Memory B cell (primary cell): ENCODE measurements at regions not wholly inside any gene's neighbourhood (a gene's known extent, or its start where the extent isn't known, plus 50 kb on each side); places are given as distances from the start of the nearest gene placed in this dataset.
"Not testable (repeated sequence)": the region's sequence is repeated elsewhere in the genome, so short reads cannot be mapped to it uniquely, and the experiment has no call there.

ENCODE experiments used
- ATAC-seq: fragments of 150-1000 bp; cut with Tn5 transposase; 2 replicates; pipeline ENCODE4 v1.10.0; 2021; ENCODE audit warnings: low read depth, mild to moderate bottlenecking, moderate library complexity
- DNase-seq, 2 donors: peaks; one replicate each; pipeline ENCODE4 v3.0.0; 2022; ENCODE audit warnings: low spot score in 2 of 2
- H3K27ac Mint-ChIP-seq: one replicate; pipeline ENCODE4 v1.8.0; 2022; ENCODE audit warnings: mild to moderate bottlenecking, moderate library complexity, mixed read lengths
- H3K27me3 Mint-ChIP-seq: one replicate; pipeline ENCODE4 v1.8.0; 2022; ENCODE audit warnings: mixed read lengths
- H3K36me3 Mint-ChIP-seq: one replicate; pipeline ENCODE4 v1.8.0; 2022; ENCODE audit warnings: mild to moderate bottlenecking, mixed read lengths
- H3K4me1 Mint-ChIP-seq: one replicate; pipeline ENCODE4 v1.8.0; 2022; ENCODE audit warnings: mixed read lengths
- H3K4me3 Mint-ChIP-seq: one replicate; pipeline ENCODE4 v1.8.0; 2022; ENCODE audit warnings: mild to moderate bottlenecking, moderate library complexity, mixed read lengths
- H3K9me3 Mint-ChIP-seq: one replicate; pipeline ENCODE4 v1.8.0; 2022; ENCODE audit warnings: mixed read lengths

- no peak overlapping the region for H3K27ac Mint-ChIP-seq
- no peaks in the 10 kb centered on the region for H3K4me1 Mint-ChIP-seq
- H3K27me3 Mint-ChIP-seq: peaks cover 2% of the 10 kb centered on the region
- no peak for ATAC-seq
- H3K36me3 Mint-ChIP-seq: no peaks in the 10 kb centered on the region
- no peak overlapping the region for H3K4me3 Mint-ChIP-seq
- DNase-seq: no peak
- H3K9me3 Mint-ChIP-seq: no peaks in the 10 kb centered on the region
These were observed 183.4 kb upstream of the THRB start for GRCh38 chr3:24678021-24678420.

GRCh38 chr3:24678421-24678865 is 183.8 kb upstream of the THRB start:
- Mint-ChIP-seq H3K4me1 (no peaks in the 10 kb centered on the region), H3K4me3 (no peak overlapping the region), H3K27ac (no peak overlapping the region), H3K27me3 (peaks cover 2% of the 10 kb centered on the region), H3K9me3 (no peaks in the 10 kb centered on the region), H3K36me3 (no peaks in the 10 kb centered on the region)
- DNase-seq (no peak), ATAC-seq (no peak)

- ATAC-seq (no peak), DNase-seq (no peak)
- no peaks in the 10 kb centered on the region for H3K9me3 Mint-ChIP-seq
- H3K4me1 Mint-ChIP-seq: no peaks in the 10 kb centered on the region
- H3K4me3 Mint-ChIP-seq: no peak overlapping the region
- H3K27me3 Mint-ChIP-seq: peaks cover 2% of the 10 kb centered on the region
- H3K36me3 Mint-ChIP-seq: no peaks in the 10 kb centered on the region
- no peak overlapping the region for H3K27ac Mint-ChIP-seq
These were observed 184.8 kb upstream of the THRB start for GRCh38 chr3:24679429-24679828.

GRCh38 chr3:24680214-24680967 is 185.7 kb upstream of the THRB start:
- DNase-seq (peak; percentile 18 to 42), ATAC-seq (peak; percentile 46)
- Mint-ChIP-seq H3K27ac (no peak overlapping the region), H3K4me1 (no peaks in the 10 kb centered on the region), H3K36me3 (no peaks in the 10 kb centered on the region), H3K9me3 (no peaks in the 10 kb centered on the region), H3K4me3 (no peak overlapping the region), H3K27me3 (peaks cover 2% of the 10 kb centered on the region)

GRCh38 chr3:24682141-24682547 is 187.5 kb upstream of the THRB start:
- no peak overlapping the region for H3K27ac Mint-ChIP-seq
- no peaks in the 10 kb centered on the region for H3K27me3 Mint-ChIP-seq
- no peak overlapping the region for H3K4me3 Mint-ChIP-seq
- no peak for ATAC-seq
- H3K4me1 Mint-ChIP-seq: no peaks in the 10 kb centered on the region
- H3K9me3 Mint-ChIP-seq: no peaks in the 10 kb centered on the region
- DNase-seq: no peak
- no peaks in the 10 kb centered on the region for H3K36me3 Mint-ChIP-seq

- Mint-ChIP-seq H3K4me1 (no peaks in the 10 kb centered on the region), H3K9me3 (no peaks in the 10 kb centered on the region), H3K4me3 (no peak overlapping the region), H3K27me3 (no peaks in the 10 kb centered on the region), H3K36me3 (no peaks in the 10 kb centered on the region), H3K27ac (no peak overlapping the region)
- ATAC-seq (no peak), DNase-seq (no peak)
These were observed 188.4 kb upstream of the THRB start for GRCh38 chr3:24683090-24683489.

GRCh38 chr3:24683633-24684384 is 189.2 kb upstream of the THRB start:
- Mint-ChIP-seq H3K27ac (no peak overlapping the region), H3K9me3 (no peaks in the 10 kb centered on the region)
- no peak for ATAC-seq

GRCh38 chr3:24684506-24685023 is 189.9 kb upstream of the THRB start:
- no peaks in the 10 kb centered on the region for H3K4me1 Mint-ChIP-seq
- H3K4me3 Mint-ChIP-seq: no peak overlapping the region
- H3K27me3 Mint-ChIP-seq: no peaks in the 10 kb centered on the region
- DNase-seq: no peak
- ATAC-seq: no peak
- no peaks in the 10 kb centered on the region for H3K36me3 Mint-ChIP-seq
- H3K9me3 Mint-ChIP-seq: no peaks in the 10 kb centered on the region
- no peak overlapping the region for H3K27ac Mint-ChIP-seq

More at GRCh38 chr3:24683633-24684384, 189.2 kb upstream of the THRB start:
- Mint-ChIP-seq H3K4me3 (no peak overlapping the region), H3K27me3 (no peaks in the 10 kb centered on the region), H3K4me1 (no peaks in the 10 kb centered on the region), H3K36me3 (no peaks in the 10 kb centered on the region)
- DNase-seq: no peak

- H3K27me3 Mint-ChIP-seq: no peaks in the 10 kb centered on the region
- H3K9me3 Mint-ChIP-seq: no peaks in the 10 kb centered on the region
- ATAC-seq: no peak
- DNase-seq: no peak
- H3K27ac Mint-ChIP-seq: no peak overlapping the region
- no peaks in the 10 kb centered on the region for H3K4me1 Mint-ChIP-seq
- H3K4me3 Mint-ChIP-seq: no peak overlapping the region
- H3K36me3 Mint-ChIP-seq: no peaks in the 10 kb centered on the region
These were observed 192.2 kb upstream of the THRB start for GRCh38 chr3:24686808-24687207.

GRCh38 chr3:24687671-24688070 is 193.0 kb upstream of the THRB start:
- H3K9me3 Mint-ChIP-seq: no peaks in the 10 kb centered on the region
- DNase-seq: no peak
- ATAC-seq: no peak
- no peak overlapping the region for H3K4me3 Mint-ChIP-seq
- H3K36me3 Mint-ChIP-seq: no peaks in the 10 kb centered on the region
- H3K27ac Mint-ChIP-seq: no peak overlapping the region
- H3K4me1 Mint-ChIP-seq: no peaks in the 10 kb centered on the region
- H3K27me3 Mint-ChIP-seq: no peaks in the 10 kb centered on the region

GRCh38 chr3:24688446-24689148 is 193.9 kb upstream of the THRB start:
- ATAC-seq: no peak

GRCh38 chr3:24689353-24689752 is 194.7 kb upstream of the THRB start:
- DNase-seq (no peak), ATAC-seq (no peak)
- no peak overlapping the region for H3K4me3 Mint-ChIP-seq
- no peak overlapping the region for H3K27ac Mint-ChIP-seq
- no peaks in the 10 kb centered on the region for H3K36me3 Mint-ChIP-seq
- H3K9me3 Mint-ChIP-seq: no peaks in the 10 kb centered on the region
- H3K27me3 Mint-ChIP-seq: no peaks in the 10 kb centered on the region
- H3K4me1 Mint-ChIP-seq: no peaks in the 10 kb centered on the region

More at GRCh38 chr3:24688446-24689148, 193.9 kb upstream of the THRB start:
- Mint-ChIP-seq H3K27ac (no peak overlapping the region), H3K36me3 (no peaks in the 10 kb centered on the region), H3K27me3 (no peaks in the 10 kb centered on the region), H3K9me3 (no peaks in the 10 kb centered on the region), H3K4me3 (no peak overlapping the region), H3K4me1 (no peaks in the 10 kb centered on the region)
- no peak for DNase-seq

- H3K9me3 Mint-ChIP-seq: no peaks in the 10 kb centered on the region
- H3K27ac Mint-ChIP-seq: no peak overlapping the region
These were observed 196.1 kb upstream of the THRB start for GRCh38 chr3:24690777-24691176.

GRCh38 chr3:24699078-24699477 is 204.4 kb upstream of the THRB start:
- H3K27ac Mint-ChIP-seq, H3K4me3 Mint-ChIP-seq, H3K9me3 Mint-ChIP-seq: not testable (repeated sequence)

More at GRCh38 chr3:24690777-24691176, 196.1 kb upstream of the THRB start:
- DNase-seq: no peak
- no peak for ATAC-seq
- Mint-ChIP-seq H3K4me3 (no peak overlapping the region), H3K36me3 (no peaks in the 10 kb centered on the region), H3K4me1 (no peaks in the 10 kb centered on the region), H3K27me3 (no peaks in the 10 kb centered on the region)

More at GRCh38 chr3:24699078-24699477, 204.4 kb upstream of the THRB start:
- not testable (repeated sequence) for H3K27me3 Mint-ChIP-seq, ATAC-seq, DNase-seq, H3K36me3 Mint-ChIP-seq, H3K4me1 Mint-ChIP-seq
